ENCODE measurements at regions not wholly inside any gene's neighbourhood (a gene's known extent, or its start where the extent isn't known, plus 50 kb on each side); places are given as distances from the start of the nearest gene placed in this dataset.

- DNase-seq (ENCODE audit: low spot score) = no peak
Observed at GRCh38 chr7:115271332-115272235, 349.7 kb downstream of the MDFIC start.

- no peak for DNase-seq (ENCODE audit: low spot score)
Observed at GRCh38 chr7:115269486-115269885, 347.6 kb downstream of the MDFIC start.

GRCh38 chr7:115267503-115267902, 345.6 kb downstream of the MDFIC start:
- DNase-seq (ENCODE audit: low spot score) = no peak

- DNase-seq (ENCODE audit: low spot score) = no peak
Observed at GRCh38 chr7:115260381-115260780, 338.5 kb downstream of the MDFIC start.

- DNase-seq (ENCODE audit: low spot score) = no peak
Observed at GRCh38 chr7:115252461-115252860, 330.6 kb downstream of the MDFIC start.

- no peak for DNase-seq (ENCODE audit: low spot score)
Observed at GRCh38 chr7:115249080-115249479, 327.2 kb downstream of the MDFIC start.

- no peak for DNase-seq (ENCODE audit: low spot score)
Observed at GRCh38 chr7:115241151-115241550, 319.3 kb downstream of the MDFIC start.

- no peak for DNase-seq (ENCODE audit: low spot score)
Observed at GRCh38 chr7:115240242-115240641, 318.3 kb downstream of the MDFIC start.

GRCh38 chr7:115235075-115235474, 313.2 kb downstream of the MDFIC start:
- DNase-seq (ENCODE audit: low spot score) = no peak

GRCh38 chr7:115233809-115234208, 311.9 kb downstream of the MDFIC start:
- no peak for DNase-seq (ENCODE audit: low spot score)

GRCh38 chr7:115232041-115232440, 310.1 kb downstream of the MDFIC start:
- DNase-seq (ENCODE audit: low spot score) = no peak

- peak; percentile 29 for DNase-seq (ENCODE audit: low spot score)
Observed at GRCh38 chr7:115230882-115231571, 309.1 kb downstream of the MDFIC start.

GRCh38 chr7:115229401-115230105, 307.7 kb downstream of the MDFIC start:
- peak; percentile 42 for DNase-seq (ENCODE audit: low spot score)

- DNase-seq (ENCODE audit: low spot score) = no peak
Observed at GRCh38 chr7:115227473-115228235, 305.8 kb downstream of the MDFIC start.

GRCh38 chr7:115226410-115226809, 304.5 kb downstream of the MDFIC start:
- no peak for DNase-seq (ENCODE audit: low spot score)

GRCh38 chr7:115224922-115225321, 303.0 kb downstream of the MDFIC start:
- DNase-seq (ENCODE audit: low spot score) = no peak

- DNase-seq (ENCODE audit: low spot score) = no peak
Observed at GRCh38 chr7:115223959-115224358, 302.1 kb downstream of the MDFIC start.

GRCh38 chr7:115221456-115221855, 299.6 kb downstream of the MDFIC start:
- DNase-seq (ENCODE audit: low spot score) = no peak

GRCh38 chr7:115218076-115218475, 296.2 kb downstream of the MDFIC start:
- no peak for DNase-seq (ENCODE audit: low spot score)

GRCh38 chr7:115217373-115217772, 295.5 kb downstream of the MDFIC start:
- DNase-seq (ENCODE audit: low spot score) = no peak

GRCh38 chr7:115216652-115217051, 294.8 kb downstream of the MDFIC start:
- DNase-seq (ENCODE audit: low spot score) = no peak

GRCh38 chr7:115211171-115211570, 289.3 kb downstream of the MDFIC start:
- DNase-seq (ENCODE audit: low spot score) = no peak
